Endothelial cell of umbilical vein (primary cell): ENCODE measurements at regions not wholly inside any gene's neighbourhood (a gene's known extent, or its start where the extent isn't known, plus 50 kb on each side); places are given as distances from the start of the nearest gene placed in this dataset.

Experiments used
- BruUV-seq: library from RNA; stranded (reverse); fragments of 400-500 nt; replicated peaks from 2 replicates; lab custom pipeline; 2021; lab: Mats Ljungman, UMichigan
- CTCF ChIA-PET: fragments of 300-600, 350-600 bp; sonication (Branson Sonifier 250); formaldehyde crosslinking; loops from one replicate; lab custom pipeline; 2021; ENCODE audit warnings: antibody characterized with exemption, inconsistent platforms; lab: Charles Lee
- POLR2A ChIA-PET: fragments of 300-600, 350-600 bp; sonication (Branson Sonifier 250); formaldehyde crosslinking; loops from one replicate; lab custom pipeline; 2021; ENCODE audit warnings: antibody characterized with exemption, inconsistent platforms; lab: Charles Lee
- DNase-seq: peaks from one replicate; pipeline ENCODE4 v3.0.0-alpha.2; 2011; ENCODE audit warnings: low read depth, low spot score
- FAIRE-seq: peaks from 2 replicates; lab custom pipeline; 2011; peaks lifted over from hg19 to GRCh38; lab: Jason Lieb, UNC
- H2AFZ ChIP-seq: 2 replicates; pipeline ENCODE4 v1.6.0; 2012; ENCODE audit warnings: low read depth, low read length, control low read depth, inconsistent platforms
- H3K27ac ChIP-seq: 2 replicates; pipeline ENCODE4 v1.5.1; 2011; ENCODE audit warnings: low read depth, mild to moderate bottlenecking, control low read depth, low read length, moderate library complexity; ENCODE audit not compliant: insufficient read depth
- H3K27me3 ChIP-seq, 2 experiments: 2 replicates each; pipeline versions ENCODE4 v1.6.0 to v1.6.1; 2011; ENCODE audit warnings: low read length in 2 of 2, mixed read lengths in 1 of 2; ENCODE audit not compliant: control insufficient read depth in 2 of 2, insufficient read depth in 2 of 2
- H3K36me3 ChIP-seq, 2 experiments: 2 replicates in 1 of 2; 3 replicates in 1 of 2; pipeline ENCODE4 v1.5.1; 2011; ENCODE audit warnings: low read length in 2 of 2, mild to moderate bottlenecking in 1 of 2, moderate library complexity in 1 of 2; ENCODE audit not compliant: control insufficient read depth in 2 of 2, insufficient read depth in 2 of 2; ENCODE audit errors: extremely low read depth in 1 of 2
- H3K4me1 ChIP-seq: 3 replicates; pipeline ENCODE4 v1.5.1; 2011; ENCODE audit warnings: mild to moderate bottlenecking, low read length; ENCODE audit not compliant: control insufficient read depth, insufficient read depth; ENCODE audit errors: extremely low read depth
- H3K4me2 ChIP-seq: 2 replicates; pipeline ENCODE4 v1.6.1; 2011; ENCODE audit warnings: low read length, control low read depth, mixed read lengths; ENCODE audit not compliant: insufficient read depth
- H3K4me3 ChIP-seq, 3 experiments: fragments of 200-600 bp in 1 of 3; sonication (generic), shearing (Covaris generic) in 1 of 3; replicated peaks in 1 of 3; 2 replicates each; pipeline ENCODE4 v1.5.1; 2011 to 2016; ENCODE audit warnings: control low read depth in 3 of 3, low read length in 3 of 3, mild to moderate bottlenecking in 2 of 3, inconsistent platforms in 1 of 3, low read depth in 1 of 3, moderate library complexity in 1 of 3; ENCODE audit not compliant: insufficient read depth in 1 of 3
- H3K79me2 ChIP-seq: 2 replicates; pipeline ENCODE4 v1.6.0; 2012; ENCODE audit warnings: low read length, inconsistent platforms; ENCODE audit not compliant: control insufficient read depth, insufficient read depth
- H3K9ac ChIP-seq: replicated peaks from 2 replicates; pipeline ENCODE3; 2011; ENCODE audit warnings: low read length, control low read depth; ENCODE audit not compliant: insufficient read depth; ENCODE audit errors: extremely low read depth
- H3K9me1 ChIP-seq: replicated peaks from 3 replicates; pipeline ENCODE4 v1.6.0; 2011; ENCODE audit warnings: mild to moderate bottlenecking, low read length; ENCODE audit not compliant: control insufficient read depth, insufficient read depth; ENCODE audit errors: extremely low read depth
- H3K9me3 ChIP-seq: replicated peaks from 2 replicates; pipeline ENCODE4 v1.5.1; 2012; ENCODE audit warnings: low read length, inconsistent platforms; ENCODE audit not compliant: control insufficient read depth, insufficient read depth
- H4K20me1 ChIP-seq: replicated peaks from 2 replicates; pipeline ENCODE3; 2011; ENCODE audit warnings: mild to moderate bottlenecking, low read length; ENCODE audit not compliant: control insufficient read depth, insufficient read depth; ENCODE audit errors: extremely low read depth
- EZH2 ChIP-seq: IDR thresholded peaks from 2 replicates; pipeline ENCODE4 v1.6.1; 2012; ENCODE audit warnings: borderline replicate concordance, low read depth, mild to moderate bottlenecking, moderate library complexity, low read length, inconsistent platforms; ENCODE audit not compliant: severe bottlenecking
- FOS ChIP-seq: IDR thresholded peaks from 2 replicates; pipeline ENCODE4 v1.6.1; 2011; ENCODE audit warnings: mild to moderate bottlenecking, low read length, moderate library complexity, borderline replicate concordance; ENCODE audit not compliant: insufficient read depth
- GATA2 ChIP-seq: IDR thresholded peaks from 2 replicates; pipeline ENCODE4 v1.7.0; 2011; ENCODE audit warnings: low read depth, mild to moderate bottlenecking, moderate library complexity, mixed read lengths, low read length; ENCODE audit not compliant: insufficient read length, insufficient read depth
- JUN ChIP-seq: IDR thresholded peaks from 2 replicates; pipeline ENCODE4 v1.6.1; 2011; ENCODE audit warnings: borderline replicate concordance, low read depth; ENCODE audit not compliant: insufficient read length, insufficient read depth
- MYC ChIP-seq: IDR thresholded peaks from one replicate; pipeline ENCODE4 v1.6.1; 2011; ENCODE audit warnings: mild to moderate bottlenecking, low read depth, low read length
- POLR2A ChIP-seq: IDR thresholded peaks from 2 replicates; pipeline ENCODE4 v1.6.1; 2012; ENCODE audit warnings: low read depth, mild to moderate bottlenecking, control low read depth, low read length
- POLR2AphosphoS5 ChIP-seq: IDR thresholded peaks from 2 replicates; pipeline ENCODE4 v1.6.1; 2012; ENCODE audit warnings: low read depth, mild to moderate bottlenecking, control low read depth, low read length, moderate library complexity; ENCODE audit not compliant: insufficient read depth
- dilution Hi-C: fragments of 300-500 bp; cut with MboI; formaldehyde crosslinking; loops from one replicate; pipeline ENCODE4 v1.15.0; 2019; ENCODE audit warnings: low sequenced_read_pairs; ENCODE audit not compliant: extremely low pct_ligation_motif_present
- intact Hi-C: fragments of 100-400 bp; cut with micrococcal nuclease; formaldehyde crosslinking; loops from one replicate; pipeline ENCODE4 v1.10.0; 2022
- TF ChIP-seq, protein P1 (sequence below), 2 donors: IDR thresholded peaks; 1 replicate in 1 of 2; 2 replicates in 1 of 2; pipeline ENCODE4 v1.5.1; 2011; ENCODE audit warnings: low read length in 2 of 2, mild to moderate bottlenecking in 2 of 2, moderate library complexity in 2 of 2, control low read depth in 1 of 2, inconsistent platforms in 1 of 2, low read depth in 1 of 2; ENCODE audit not compliant: insufficient read depth in 1 of 2; ENCODE audit errors: extremely low read depth in 1 of 2
- TF ChIP-seq, protein P2 (sequence below): IDR thresholded peaks from 2 replicates; pipeline ENCODE4 v1.6.1; 2011; ENCODE audit not compliant: insufficient read depth, insufficient read length

DNA sequence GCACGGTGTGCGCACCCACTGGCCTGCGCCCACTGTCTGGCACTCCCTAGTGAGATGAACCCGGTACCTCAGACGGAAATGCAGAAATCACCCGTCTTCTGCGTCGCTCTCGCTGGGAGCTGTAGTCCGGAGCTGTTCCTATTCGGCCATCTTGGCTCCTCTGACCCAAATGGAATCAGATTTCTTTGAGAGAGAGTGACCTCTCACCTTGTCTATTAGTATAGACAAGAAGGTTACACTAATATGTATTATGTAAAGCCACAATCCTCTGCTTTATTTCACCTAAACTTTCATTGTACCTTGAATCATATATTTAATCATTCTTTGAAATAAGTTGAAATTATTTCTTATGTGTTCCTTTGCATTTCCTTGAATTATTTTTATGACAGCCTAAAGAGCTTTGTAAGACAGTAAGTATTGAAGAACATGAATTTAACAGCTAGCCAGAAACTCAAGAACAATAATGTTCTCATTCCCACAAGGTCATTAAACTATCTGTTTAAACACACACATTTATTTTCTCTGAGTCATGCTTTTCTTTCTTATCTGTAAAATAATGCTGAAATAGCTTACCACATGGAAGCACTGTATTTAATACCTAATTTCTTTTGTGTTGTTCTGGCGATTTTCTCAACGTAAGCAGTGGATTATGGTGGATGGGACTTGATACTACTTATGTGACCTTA lies 91.8 kb upstream of the DMRTA1 start:
- no TSS peak for BruUV-seq
- Histone ChIP-seq H3K9me3 (no peaks in the 10 kb centered on the region), H3K27me3 (no peaks in the 10 kb centered on the region), H3K4me2 (no peak overlapping the region), H3K9ac (no peak overlapping the region), H3K9me1 (no peaks in the 10 kb centered on the region), H3K4me1 (no peaks in the 10 kb centered on the region), H3K4me3 (no peak overlapping the region), H3K27ac (no peak overlapping the region), H2AFZ (no peak overlapping the region), H3K79me2 (no peaks in the 10 kb centered on the region), H4K20me1 (no peaks in the 10 kb centered on the region), H3K36me3 (no peaks in the 10 kb centered on the region)
- dilution Hi-C loops (no loop called here), intact Hi-C loops (no loop called here)
- DNase-seq (no peak), FAIRE-seq (no peak)
- no peak for TF ChIP-seq GATA2
- TF ChIP-seq, protein P1, sequence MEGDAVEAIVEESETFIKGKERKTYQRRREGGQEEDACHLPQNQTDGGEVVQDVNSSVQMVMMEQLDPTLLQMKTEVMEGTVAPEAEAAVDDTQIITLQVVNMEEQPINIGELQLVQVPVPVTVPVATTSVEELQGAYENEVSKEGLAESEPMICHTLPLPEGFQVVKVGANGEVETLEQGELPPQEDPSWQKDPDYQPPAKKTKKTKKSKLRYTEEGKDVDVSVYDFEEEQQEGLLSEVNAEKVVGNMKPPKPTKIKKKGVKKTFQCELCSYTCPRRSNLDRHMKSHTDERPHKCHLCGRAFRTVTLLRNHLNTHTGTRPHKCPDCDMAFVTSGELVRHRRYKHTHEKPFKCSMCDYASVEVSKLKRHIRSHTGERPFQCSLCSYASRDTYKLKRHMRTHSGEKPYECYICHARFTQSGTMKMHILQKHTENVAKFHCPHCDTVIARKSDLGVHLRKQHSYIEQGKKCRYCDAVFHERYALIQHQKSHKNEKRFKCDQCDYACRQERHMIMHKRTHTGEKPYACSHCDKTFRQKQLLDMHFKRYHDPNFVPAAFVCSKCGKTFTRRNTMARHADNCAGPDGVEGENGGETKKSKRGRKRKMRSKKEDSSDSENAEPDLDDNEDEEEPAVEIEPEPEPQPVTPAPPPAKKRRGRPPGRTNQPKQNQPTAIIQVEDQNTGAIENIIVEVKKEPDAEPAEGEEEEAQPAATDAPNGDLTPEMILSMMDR (IDR thresholded peaks at IDR 0.05; ENCODE audit: extremely low read depth in 1 of 2, insufficient read depth in 1 of 2, low read depth in 1 of 2, low read length in 2 of 2) = no peak
- TF ChIP-seq EZH2 = no peak
- TF ChIP-seq MYC = no peak
- no peak for TF ChIP-seq JUN
- TF ChIP-seq FOS = no peak
- TF ChIP-seq POLR2AphosphoS5 = no peak
- no peak for TF ChIP-seq POLR2A
- TF ChIP-seq, protein P2, sequence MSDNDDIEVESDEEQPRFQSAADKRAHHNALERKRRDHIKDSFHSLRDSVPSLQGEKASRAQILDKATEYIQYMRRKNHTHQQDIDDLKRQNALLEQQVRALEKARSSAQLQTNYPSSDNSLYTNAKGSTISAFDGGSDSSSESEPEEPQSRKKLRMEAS = no peak
- CTCF ChIA-PET = interaction anchor here (1.2 kb wide), 1 partner anchor 48 kb away, joined by 3 read pairs; no protein-coding TSS in a partner anchor
- POLR2A ChIA-PET = no interaction called here
